ENCODE measurements at regions not wholly inside any gene's neighbourhood (a gene's known extent, or its start where the extent isn't known, plus 50 kb on each side); places are given as distances from the start of the nearest gene placed in this dataset.

GRCh38 chr2:8575834-8576423 lies 105.9 kb upstream of the ID2 start:
- no peak for DNase-seq

- DNase-seq, result no peak
Measured at GRCh38 chr2:8576525-8577167, 105.2 kb upstream of the ID2 start.

GRCh38 chr2:8577573-8577972 lies 104.3 kb upstream of the ID2 start:
- DNase-seq, result no peak

- DNase-seq, result no peak
Measured at GRCh38 chr2:8578335-8579244, 103.3 kb upstream of the ID2 start.

GRCh38 chr2:8579485-8580085 lies 102.3 kb upstream of the ID2 start:
- DNase-seq, result no peak

- DNase-seq, result no peak
Measured at GRCh38 chr2:8580316-8581233, 101.3 kb upstream of the ID2 start.

GRCh38 chr2:8581234-8581561 lies 100.7 kb upstream of the ID2 start:
- DNase-seq, result peak; percentile 27

- DNase-seq, result no peak
Measured at GRCh38 chr2:8581601-8582041, 100.2 kb upstream of the ID2 start.

- DNase-seq, result no peak
Measured at GRCh38 chr2:8582191-8582590, 99.7 kb upstream of the ID2 start.

- DNase-seq, result no peak
Measured at GRCh38 chr2:8582651-8583399, 99.0 kb upstream of the ID2 start.

- DNase-seq, result peak; percentile 73
Measured at GRCh38 chr2:8583400-8584173, 98.3 kb upstream of the ID2 start.

GRCh38 chr2:8584174-8585066 lies 97.4 kb upstream of the ID2 start:
- DNase-seq, result no peak

GRCh38 chr2:8586457-8587051 lies 95.3 kb upstream of the ID2 start:
- DNase-seq, result no peak

GRCh38 chr2:8587251-8587791 lies 94.5 kb upstream of the ID2 start:
- no peak for DNase-seq

- no peak for DNase-seq
Measured at GRCh38 chr2:8587920-8588830, 93.7 kb upstream of the ID2 start.

- DNase-seq, result no peak
Measured at GRCh38 chr2:8588831-8589191, 93.0 kb upstream of the ID2 start.

- no peak for DNase-seq
Measured at GRCh38 chr2:8589721-8590120, 92.1 kb upstream of the ID2 start.

GRCh38 chr2:8590938-8591337 lies 90.9 kb upstream of the ID2 start:
- DNase-seq, result peak; percentile 39

Data from NCI-H345 (cell line).